ENCODE measurements at regions not wholly inside any gene's neighbourhood (a gene's known extent, or its start where the extent isn't known, plus 50 kb on each side); places are given as distances from the start of the nearest gene placed in this dataset.

DNA sequence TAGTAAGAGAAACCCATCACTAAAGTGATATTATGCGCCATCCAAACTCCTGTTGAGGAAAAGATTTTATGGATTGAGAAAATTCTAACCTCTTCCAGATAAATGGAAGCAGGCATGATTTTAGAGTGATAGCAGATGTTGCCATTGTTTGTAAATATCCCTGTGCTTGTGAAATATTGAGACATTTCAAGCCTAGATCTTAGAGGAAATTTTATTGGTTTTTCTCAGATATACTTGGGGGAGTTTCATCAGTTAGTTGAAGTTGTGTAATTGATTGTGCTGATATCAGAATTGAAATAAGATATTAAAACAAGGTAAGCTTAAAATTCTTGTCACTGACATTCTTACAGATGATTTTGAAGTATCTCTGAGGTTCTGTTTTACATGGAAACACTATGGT is 390.9 kb upstream of the FANCL start:
- Histone ChIP-seq H3K79me2 (ENCODE audit: control insufficient read depth in 1 of 2, insufficient read depth in 2 of 2, low read length in 2 of 2) (no peaks in the 10 kb centered on the region), H3K4me3 (ENCODE audit: extremely low read depth in 1 of 4, insufficient read depth in 2 of 4, low read depth in 3 of 4, low read length in 4 of 4) (no peak overlapping the region), H3K4me1 (replicated peaks in 1 of 4; ENCODE audit: control insufficient read depth in 3 of 4, insufficient read depth in 4 of 4, low read length in 3 of 4) (peaks cover 2 to 11% (median 9%) of the 10 kb centered on the region in 4 experiments; a peak in 5 of 7 replicates), H3K79me1 (ENCODE audit: low read depth, low read length) (no peaks in the 10 kb centered on the region), H3K27ac (ENCODE audit: low read depth, low read length) (no peak overlapping the region), H3K9me3 (ENCODE audit: insufficient read depth in 2 of 2, low read depth in 1 of 2, low read length in 1 of 2) (no peaks in the 10 kb centered on the region), H3K14ac (ENCODE audit: insufficient read length) (no peak overlapping the region), H3K9ac (replicated peaks in 1 of 4; ENCODE audit: extremely low read depth in 1 of 4, low read depth in 3 of 4, low read length in 3 of 4) (no peak overlapping the region), H2AFZ (ENCODE audit: low read length) (no peak overlapping the region), H4K5ac (ENCODE audit: insufficient read length, low read depth, low read length) (no peak overlapping the region), H3K23ac (ENCODE audit: insufficient read length) (no peak overlapping the region), H2BK5ac (ENCODE audit: low read depth, low read length) (no peak overlapping the region), H4K8ac (ENCODE audit: extremely low read depth, insufficient read depth, low read length) (no peak overlapping the region), H3K18ac (ENCODE audit: extremely low read depth, low read length) (no peak overlapping the region), H4K91ac (replicated peaks; ENCODE audit: insufficient read length, low read length) (no peak overlapping the region), H3K4ac (replicated peaks; ENCODE audit: insufficient read length, low read depth, low read length) (no peak overlapping the region), H3K4me2 (ENCODE audit: insufficient read depth in 1 of 2, low read depth in 2 of 2, low read length in 2 of 2) (no peak overlapping the region), H3K36me3 (ENCODE audit: control insufficient read depth in 2 of 4, insufficient read depth in 4 of 4, low read length in 3 of 4) (no peaks in the 10 kb centered on the region), H2BK20ac (ENCODE audit: low read length) (no peak overlapping the region), H4K20me1 (replicated peaks in 1 of 2; ENCODE audit: control insufficient read depth in 1 of 2, insufficient read depth in 2 of 2, low read length in 2 of 2) (no peaks in the 10 kb centered on the region), H3K56ac (replicated peaks; ENCODE audit: insufficient read length, low read depth, low read length) (no peak overlapping the region), H2BK12ac (ENCODE audit: low read depth, low read length) (no peak overlapping the region), H2BK15ac (ENCODE audit: low read length) (no peak overlapping the region), H2AK5ac (ENCODE audit: low read depth, low read length) (no peak overlapping the region), H2BK120ac (replicated peaks; ENCODE audit: low read depth, low read length) (no peak overlapping the region), H3K23me2 (ENCODE audit: low read depth, low read length) (no peaks in the 10 kb centered on the region; the same call in 1 of the 2 replicates), H3K27me3 (replicated peaks in 1 of 4; ENCODE audit: control insufficient read depth in 3 of 4, extremely low read depth in 1 of 4, insufficient read depth in 3 of 4, low read length in 3 of 4) (no peaks in the 10 kb centered on the region)
- 96% methylated on average over 1 of the region's 1 CpG; no CpG with 5 or more reads in 1 of the 2 experiments for WGBS, 2 experiments (ENCODE audit: extremely low coverage in 1 of 2, insufficient coverage in 1 of 2, insufficient read length in 1 of 2, insufficient replicate concordance in 2 of 2, low coverage in 1 of 2, low lambda C conversion rate in 2 of 2, missing lambda C conversion rate in 1 of 2)
- DNase-seq (ENCODE audit: low read depth in 1 of 2, low spot score in 2 of 2) (no peak), FAIRE-seq (no peak)
- TF ChIP-seq POLR2A (IDR thresholded peaks at IDR 0.05; ENCODE audit: control extremely low read depth in 1 of 2, low read depth in 2 of 2, low read length in 2 of 2) (no peak), SP2 (IDR thresholded peaks at IDR 0.05; ENCODE audit: low read length) (no peak), KDM4A (IDR thresholded peaks at IDR 0.05; ENCODE audit: low read depth, low read length, severe bottlenecking) (no peak), ZNF274 (IDR thresholded peaks at IDR 0.05; ENCODE audit: borderline replicate concordance, extremely low read depth, low read length) (no peak), YY1 (IDR thresholded peaks at IDR 0.05; ENCODE audit: low read depth, low read length) (no peak), SAP30 (IDR thresholded peaks at IDR 0.05; ENCODE audit: insufficient read depth, insufficient replicate concordance, low read length) (no peak)
- TF ChIP-seq, protein P1, sequence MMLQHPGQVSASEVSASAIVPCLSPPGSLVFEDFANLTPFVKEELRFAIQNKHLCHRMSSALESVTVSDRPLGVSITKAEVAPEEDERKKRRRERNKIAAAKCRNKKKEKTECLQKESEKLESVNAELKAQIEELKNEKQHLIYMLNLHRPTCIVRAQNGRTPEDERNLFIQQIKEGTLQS (IDR thresholded peaks at IDR 0.05; ENCODE audit: insufficient read depth, low read depth, low read length) = no peak
- TF ChIP-seq, protein P2, sequence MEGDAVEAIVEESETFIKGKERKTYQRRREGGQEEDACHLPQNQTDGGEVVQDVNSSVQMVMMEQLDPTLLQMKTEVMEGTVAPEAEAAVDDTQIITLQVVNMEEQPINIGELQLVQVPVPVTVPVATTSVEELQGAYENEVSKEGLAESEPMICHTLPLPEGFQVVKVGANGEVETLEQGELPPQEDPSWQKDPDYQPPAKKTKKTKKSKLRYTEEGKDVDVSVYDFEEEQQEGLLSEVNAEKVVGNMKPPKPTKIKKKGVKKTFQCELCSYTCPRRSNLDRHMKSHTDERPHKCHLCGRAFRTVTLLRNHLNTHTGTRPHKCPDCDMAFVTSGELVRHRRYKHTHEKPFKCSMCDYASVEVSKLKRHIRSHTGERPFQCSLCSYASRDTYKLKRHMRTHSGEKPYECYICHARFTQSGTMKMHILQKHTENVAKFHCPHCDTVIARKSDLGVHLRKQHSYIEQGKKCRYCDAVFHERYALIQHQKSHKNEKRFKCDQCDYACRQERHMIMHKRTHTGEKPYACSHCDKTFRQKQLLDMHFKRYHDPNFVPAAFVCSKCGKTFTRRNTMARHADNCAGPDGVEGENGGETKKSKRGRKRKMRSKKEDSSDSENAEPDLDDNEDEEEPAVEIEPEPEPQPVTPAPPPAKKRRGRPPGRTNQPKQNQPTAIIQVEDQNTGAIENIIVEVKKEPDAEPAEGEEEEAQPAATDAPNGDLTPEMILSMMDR (IDR thresholded peaks at IDR 0.05; ENCODE audit: control extremely low read depth in 1 of 3, insufficient read depth in 1 of 3, low read depth in 1 of 3, low read length in 3 of 3) = no peak
- ChIA-PET POLR2A (ENCODE audit: partially characterized antibody) (no interaction called here), CTCF (ENCODE audit: partially characterized antibody) (no interaction called here)
